ENCODE measurements at regions not wholly inside any gene's neighbourhood (a gene's known extent, or its start where the extent isn't known, plus 50 kb on each side); places are given as distances from the start of the nearest gene placed in this dataset.

- no peak overlapping the region for H3K4me3 ChIP-seq (replicated peaks; ENCODE audit: insufficient read depth, low read length)
- no peaks in the 10 kb centered on the region for H3K27me3 ChIP-seq (ENCODE audit: insufficient read depth, poor library complexity, severe bottlenecking)
- DNase-seq (ENCODE audit: low read depth in 1 of 2, low spot score in 1 of 2): no peak
- no peak overlapping the region for H3K27ac ChIP-seq (replicated peaks)
- TF ChIP-seq REST (IDR thresholded peaks at IDR 0.05; ENCODE audit: insufficient replicate concordance, low read depth) (no peak), SPI1 (IDR thresholded peaks at IDR 0.05; ENCODE audit: borderline replicate concordance, low read depth) (no peak), GABPA (IDR thresholded peaks at IDR 0.05; ENCODE audit: low read depth) (no peak), CTCF (IDR thresholded peaks at IDR 0.05; ENCODE audit: insufficient read depth, low read length) (no peak), POLR2AphosphoS5 (IDR thresholded peaks at IDR 0.05; ENCODE audit: low read depth) (no peak)
Measured at GRCh38 chr2:180570864-180571263, 409.5 kb upstream of the UBE2E3 start.

GRCh38 chr2:180564051-180564450 is 416.4 kb upstream of the UBE2E3 start:
- DNase-seq (ENCODE audit: low read depth in 1 of 2, low spot score in 1 of 2): no peak
- Histone ChIP-seq H3K27ac (replicated peaks) (no peak overlapping the region), H3K27me3 (ENCODE audit: insufficient read depth, poor library complexity, severe bottlenecking) (no peaks in the 10 kb centered on the region), H3K4me3 (replicated peaks; ENCODE audit: insufficient read depth, low read length) (no peak overlapping the region)
- TF ChIP-seq SPI1 (IDR thresholded peaks at IDR 0.05; ENCODE audit: borderline replicate concordance, low read depth) (no peak), REST (IDR thresholded peaks at IDR 0.05; ENCODE audit: insufficient replicate concordance, low read depth) (no peak), POLR2AphosphoS5 (IDR thresholded peaks at IDR 0.05; ENCODE audit: low read depth) (no peak), GABPA (IDR thresholded peaks at IDR 0.05; ENCODE audit: low read depth) (no peak), CTCF (IDR thresholded peaks at IDR 0.05; ENCODE audit: insufficient read depth, low read length) (no peak)

- DNase-seq (ENCODE audit: low read depth in 1 of 2, low spot score in 1 of 2): no peak
- no peaks in the 10 kb centered on the region for H3K27me3 ChIP-seq (ENCODE audit: insufficient read depth, poor library complexity, severe bottlenecking)
- H3K4me3 ChIP-seq (replicated peaks; ENCODE audit: insufficient read depth, low read length): no peak overlapping the region
- no peak overlapping the region for H3K27ac ChIP-seq (replicated peaks)
- TF ChIP-seq CTCF (IDR thresholded peaks at IDR 0.05; ENCODE audit: insufficient read depth, low read length): no peak
Measured at GRCh38 chr2:180562378-180562777, 418.0 kb upstream of the UBE2E3 start.

GRCh38 chr2:180559771-180560170 is 420.6 kb upstream of the UBE2E3 start:
- TF ChIP-seq REST (IDR thresholded peaks at IDR 0.05; ENCODE audit: insufficient replicate concordance, low read depth) (no peak), POLR2AphosphoS5 (IDR thresholded peaks at IDR 0.05; ENCODE audit: low read depth) (no peak), GABPA (IDR thresholded peaks at IDR 0.05; ENCODE audit: low read depth) (no peak), SPI1 (IDR thresholded peaks at IDR 0.05; ENCODE audit: borderline replicate concordance, low read depth) (no peak), CTCF (IDR thresholded peaks at IDR 0.05; ENCODE audit: insufficient read depth, low read length) (no peak)
- Histone ChIP-seq H3K27ac (replicated peaks) (no peak overlapping the region; the same call in 1 of the 2 replicates), H3K4me3 (replicated peaks; ENCODE audit: insufficient read depth, low read length) (no peak overlapping the region), H3K27me3 (ENCODE audit: insufficient read depth, poor library complexity, severe bottlenecking) (no peaks in the 10 kb centered on the region)
- peak in 1 of 2 experiments; percentile 71 for DNase-seq (ENCODE audit: low read depth in 1 of 2, low spot score in 1 of 2)
